HG02870 (cell line): ENCODE measurements at regions not wholly inside any gene's neighbourhood (a gene's known extent, or its start where the extent isn't known, plus 50 kb on each side); places are given as distances from the start of the nearest gene placed in this dataset.

ENCODE experiments used
- ATAC-seq: cut with Tn5 transposase; IDR thresholded peaks from one replicate; pipeline ENCODE4 v1.9.1; 2021; ENCODE audit warnings: mild to moderate bottlenecking, moderate library complexity; ENCODE audit not compliant: unreplicated experiment

- ATAC-seq: no peak
Observed at GRCh38 chr3:113094337-113095221, 103.8 kb downstream of the GTPBP8 start.

DNA sequence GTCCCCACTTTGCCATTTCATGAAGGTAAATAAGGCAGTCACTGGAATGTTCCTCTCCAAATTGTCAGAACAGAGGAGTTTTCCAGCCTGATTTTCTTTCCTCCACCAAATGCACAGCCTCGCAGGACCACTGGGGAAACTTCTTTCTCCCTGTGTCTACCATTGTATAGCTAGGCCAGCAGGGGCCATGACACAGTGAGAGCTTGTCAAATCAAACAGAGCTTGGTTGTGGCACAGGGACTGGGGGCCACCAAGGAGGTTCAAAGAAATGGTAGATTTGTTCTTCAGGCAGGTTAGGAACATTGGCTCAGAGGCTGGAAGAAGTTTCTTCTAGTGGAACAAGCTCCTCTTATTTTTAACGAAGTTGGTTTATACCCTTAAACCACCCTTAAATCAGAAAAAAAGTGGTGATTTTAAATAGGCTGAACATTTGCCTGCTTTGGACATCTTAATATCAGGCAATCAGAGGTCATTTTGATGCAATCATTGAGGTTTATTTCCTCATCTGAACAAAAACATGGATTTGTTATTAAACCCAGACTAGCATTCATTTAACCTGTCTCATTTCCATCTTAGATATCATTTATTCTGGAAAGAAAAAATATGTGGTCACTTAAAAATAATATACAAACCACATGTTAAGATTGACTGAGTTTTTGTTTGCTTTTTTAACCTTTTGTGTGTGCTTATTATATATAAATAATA is 105.6 kb downstream of the GTPBP8 start:
- ATAC-seq: no peak

DNA sequence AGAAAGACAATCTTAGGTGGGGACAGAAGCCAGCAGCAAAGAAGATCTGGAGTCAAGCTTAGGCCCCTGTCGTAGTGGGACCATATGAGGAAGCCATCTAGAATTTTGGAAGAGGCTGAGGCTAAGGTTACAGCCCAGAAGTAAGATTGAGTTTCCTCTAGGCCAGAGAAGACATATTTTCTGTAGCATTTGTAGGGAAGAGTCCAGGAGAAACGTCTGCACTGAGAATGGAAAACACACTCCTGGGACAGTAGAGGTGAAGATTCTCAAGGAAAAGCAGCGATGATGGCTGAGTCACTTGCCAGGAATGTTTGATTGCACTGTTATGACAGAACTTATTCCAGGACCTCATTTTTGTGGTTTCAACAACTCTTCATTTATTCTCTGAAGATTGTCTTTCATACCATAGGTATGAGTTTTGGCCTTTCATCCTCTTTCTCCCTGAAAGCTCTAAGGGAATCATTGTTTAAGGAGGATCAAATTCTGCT is 107.2 kb downstream of the GTPBP8 start:
- ATAC-seq: no peak

- no peak for ATAC-seq
Observed at GRCh38 chr3:113100063-113100462, 109.3 kb downstream of the GTPBP8 start.

GRCh38 chr3:113103588-113103987 is 107.8 kb upstream of the BOC start:
- ATAC-seq: no peak

- ATAC-seq: no peak
Observed at GRCh38 chr3:113104357-113105092, 106.8 kb upstream of the BOC start.

DNA sequence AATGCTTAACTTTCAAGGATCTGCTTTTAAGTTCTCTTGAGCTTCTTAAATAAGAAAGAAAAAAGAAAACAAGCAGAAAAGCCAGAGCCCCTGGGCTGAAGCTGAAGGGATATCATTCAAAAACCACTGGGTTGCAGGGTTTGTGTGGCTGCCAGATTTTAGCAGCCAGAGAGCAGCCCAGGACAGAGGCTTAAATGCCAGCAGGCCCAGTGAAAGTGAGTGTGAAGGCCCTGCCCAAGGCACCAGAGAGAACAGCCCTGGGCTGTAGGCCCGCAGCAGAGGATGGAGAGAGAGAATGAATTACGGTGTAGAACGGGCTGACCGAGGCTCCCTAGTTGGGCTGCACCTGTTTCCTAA is 106.3 kb upstream of the BOC start:
- ATAC-seq: no peak

GRCh38 chr3:113105966-113106660 is 105.2 kb upstream of the BOC start:
- no peak for ATAC-seq

DNA sequence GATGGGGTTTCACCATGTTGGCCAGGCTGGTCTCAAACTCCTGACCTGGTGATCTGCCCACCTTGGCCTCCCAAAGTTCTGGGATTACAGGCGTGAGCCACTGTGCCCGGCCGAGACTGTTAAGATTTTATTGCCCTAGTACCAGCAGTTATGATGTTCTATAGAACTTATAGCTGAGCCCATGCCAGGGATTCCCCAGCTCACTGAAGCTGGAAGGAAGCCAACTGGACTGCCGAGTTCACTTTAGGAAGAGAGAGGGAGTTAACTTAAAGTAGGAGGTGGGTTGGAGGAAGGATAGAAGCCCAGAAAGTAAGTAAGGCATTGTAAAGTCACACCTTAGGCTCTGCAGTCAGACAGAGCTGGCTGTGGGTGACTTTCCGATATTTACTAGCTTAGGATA is 101.1 kb upstream of the BOC start:
- ATAC-seq: no peak

DNA sequence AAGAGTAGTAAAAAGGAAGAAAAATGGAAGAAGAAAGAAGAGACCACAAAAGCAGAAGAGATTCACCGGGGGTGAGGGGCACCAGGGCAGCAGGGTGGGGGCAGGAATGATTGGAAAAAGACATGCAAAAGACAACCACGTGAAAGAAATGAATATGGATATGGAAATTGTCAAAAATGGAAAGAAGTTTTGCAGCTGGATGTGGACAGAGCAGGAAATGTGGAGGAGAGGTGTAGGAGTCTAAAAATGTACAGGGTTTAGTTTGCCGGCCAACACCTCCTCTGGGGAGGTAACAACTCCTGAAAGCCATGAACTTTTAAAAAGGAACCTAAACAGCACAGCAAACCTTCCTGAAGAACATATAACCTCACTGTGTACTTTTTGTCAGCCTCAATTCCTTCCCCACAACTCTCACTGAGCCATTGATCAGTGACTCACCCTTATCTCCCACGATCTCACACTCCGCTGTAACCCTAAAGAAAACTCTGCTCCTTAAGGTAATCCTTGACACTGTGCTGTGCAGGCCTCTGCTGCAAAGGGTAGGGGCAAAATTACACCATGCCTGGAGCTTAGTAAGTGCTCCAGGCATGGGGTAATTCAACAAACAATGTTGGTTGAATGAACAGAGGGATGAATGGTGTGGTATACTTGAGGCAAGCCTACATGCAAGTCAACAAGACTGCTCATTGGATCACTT is 100.2 kb upstream of the BOC start:
- no peak for ATAC-seq

- ATAC-seq: no peak
Observed at GRCh38 chr3:113113361-113113760, 98.0 kb upstream of the BOC start.

GRCh38 chr3:113117511-113118234 is 93.7 kb upstream of the BOC start:
- no peak for ATAC-seq

DNA sequence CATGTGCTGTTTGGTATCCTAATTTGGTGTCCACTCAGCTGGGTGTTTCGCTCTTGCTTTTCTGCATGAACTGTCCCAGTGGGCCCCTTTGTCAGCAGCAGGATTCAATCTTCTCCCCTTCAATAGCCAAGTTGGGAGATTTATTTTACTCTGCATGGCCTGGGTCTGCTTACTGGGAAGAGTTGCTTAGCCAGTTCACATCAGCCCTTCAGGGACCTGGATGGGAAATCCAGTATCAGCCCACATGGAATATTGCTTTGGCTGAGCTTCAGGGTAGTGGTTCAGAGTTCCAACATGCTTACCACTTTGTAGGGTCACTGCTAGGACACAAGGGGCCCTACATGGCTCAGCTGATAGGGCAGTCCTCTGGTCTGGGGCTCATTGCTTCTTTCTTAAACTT is 93.0 kb upstream of the BOC start:
- no peak for ATAC-seq

GRCh38 chr3:113124256-113124830 is 87.0 kb upstream of the BOC start:
- no peak for ATAC-seq

DNA sequence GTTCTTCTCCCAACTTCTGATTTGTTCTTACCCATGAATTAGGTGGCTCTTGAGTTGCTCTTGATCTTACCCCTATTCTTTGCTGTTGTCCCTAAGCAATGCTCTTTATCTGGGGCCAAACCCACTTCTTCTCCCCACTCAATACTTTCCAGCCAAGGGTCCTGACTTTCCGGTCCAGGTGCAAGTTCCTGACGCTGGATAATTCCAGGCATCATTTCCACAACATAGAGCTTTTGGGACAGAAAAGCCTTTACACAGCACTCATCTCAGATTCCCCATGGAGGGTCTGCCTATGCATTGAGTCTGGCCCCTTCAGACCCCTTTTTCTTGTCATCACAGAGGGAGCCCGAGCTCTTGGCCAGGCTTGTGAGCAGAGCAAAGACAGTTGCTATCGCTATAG is 85.4 kb upstream of the BOC start:
- ATAC-seq: no peak

GRCh38 chr3:113128386-113129015 is 82.9 kb upstream of the BOC start:
- no peak for ATAC-seq

- ATAC-seq: no peak
Observed at GRCh38 chr3:113129168-113129567, 82.2 kb upstream of the BOC start.

GRCh38 chr3:113132571-113132996 is 78.8 kb upstream of the BOC start:
- ATAC-seq: no peak

DNA sequence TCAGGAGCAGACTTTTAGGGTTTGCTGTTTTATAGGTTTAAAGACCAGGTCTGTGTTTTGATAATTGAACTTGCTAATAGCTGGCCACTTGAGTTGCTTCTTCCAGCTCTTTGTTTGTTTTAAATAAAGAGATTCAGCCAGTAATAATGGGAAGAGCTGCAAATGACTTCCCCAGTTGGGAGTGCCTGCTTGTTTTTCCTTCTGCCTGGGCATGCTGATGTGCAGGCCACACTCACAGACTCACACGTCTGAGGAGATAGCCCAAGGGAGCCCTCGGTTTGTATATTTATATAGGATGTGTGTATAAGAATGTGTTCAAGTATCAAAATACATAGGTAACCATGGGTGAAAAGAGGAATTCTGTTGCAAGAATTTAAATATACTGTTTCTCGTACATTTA is 78.2 kb upstream of the BOC start:
- ATAC-seq: no peak
